ENCODE measurements at regions not wholly inside any gene's neighbourhood (a gene's known extent, or its start where the extent isn't known, plus 50 kb on each side); places are given as distances from the start of the nearest gene placed in this dataset.

- no peaks in the 10 kb centered on the region for H3K4me1 Mint-ChIP-seq
- DNase-seq (ENCODE audit: low spot score) (no peak), ATAC-seq (no peak)
- H3K27ac Mint-ChIP-seq = no peak overlapping the region
- POLR2A ChIA-PET = no interaction called here
- CTCF ChIA-PET = interaction anchor here (1.3 kb wide), 1 partner anchor 126 kb away, joined by 4 read pairs; no protein-coding TSS in a partner anchor
- TF ChIP-seq ZNF425 (CRISPR knock-in tag; conservative IDR thresholded peaks at IDR 0.05) (no peak), CDX4 (CRISPR knock-in tag; IDR thresholded peaks at IDR 0.05; ENCODE audit: borderline replicate concordance) (no peak), ZNF232 (CRISPR knock-in tag; IDR thresholded peaks at IDR 0.05) (no peak)
- no peak overlapping the region for H3K4me3 Mint-ChIP-seq
- peaks cover 2% of the 10 kb centered on the region; the same call in 1 of the 2 replicates for H3K27me3 Mint-ChIP-seq (ENCODE audit: low read depth)
- peaks cover 11% of the 10 kb centered on the region; the same call in 1 of the 2 replicates for H3K9me3 Mint-ChIP-seq
- no peaks in the 10 kb centered on the region for H3K36me3 Mint-ChIP-seq
These were observed 78.2 kb upstream of the MBIP start for GRCh38 chr14:36398463-36399291.

GRCh38 chr14:36397357-36397756 lies 76.9 kb upstream of the MBIP start:
- Mint-ChIP-seq H3K27me3 (ENCODE audit: low read depth) (peaks cover 2% of the 10 kb centered on the region; the same call in 1 of the 2 replicates), H3K4me1 (no peaks in the 10 kb centered on the region), H3K9me3 (peaks cover 11% of the 10 kb centered on the region; the same call in 1 of the 2 replicates), H3K36me3 (no peaks in the 10 kb centered on the region), H3K4me3 (no peak overlapping the region), H3K27ac (no peak overlapping the region)
- TF ChIP-seq ETV6 (CRISPR knock-in tag; IDR thresholded peaks at IDR 0.05) (no peak), NR3C1 (CRISPR knock-in tag; conservative IDR thresholded peaks at IDR 0.05; ENCODE audit: low read depth) (no peak), SMAD4 (CRISPR knock-in tag; IDR thresholded peaks at IDR 0.05) (no peak), ARID4B (CRISPR knock-in tag; IDR thresholded peaks at IDR 0.05; ENCODE audit: borderline replicate concordance) (no peak), TP53 (CRISPR knock-in tag; IDR thresholded peaks at IDR 0.05) (no peak), MXD4 (CRISPR knock-in tag; IDR thresholded peaks at IDR 0.05; ENCODE audit: borderline replicate concordance) (no peak), ESRRA (CRISPR knock-in tag; IDR thresholded peaks at IDR 0.05; ENCODE audit: borderline replicate concordance) (no peak), CREM (CRISPR knock-in tag; IDR thresholded peaks at IDR 0.05) (no peak), IRF2 (CRISPR knock-in tag; IDR thresholded peaks at IDR 0.05; ENCODE audit: borderline replicate concordance, low read depth) (no peak), ZNF281 (CRISPR knock-in tag; IDR thresholded peaks at IDR 0.05) (no peak)
- CTCF ChIA-PET = interaction anchor here (1.3 kb wide), 1 partner anchor 127 kb away, joined by 4 read pairs; no protein-coding TSS in a partner anchor
- no peak for ATAC-seq
- POLR2A ChIA-PET = no interaction called here
- DNase-seq (ENCODE audit: low spot score) = no peak
